A549 (cell line): ENCODE measurements at regions not wholly inside any gene's neighbourhood (a gene's known extent, or its start where the extent isn't known, plus 50 kb on each side); places are given as distances from the start of the nearest gene placed in this dataset.

Experiments used
- CBX2 ChIP-seq: fragments of 200-600 bp; sonication (generic); IDR thresholded peaks from 2 replicates; pipeline ENCODE4 v1.6.1; 2016; ENCODE audit warnings: low read depth, mild to moderate bottlenecking, borderline replicate concordance
- CHD4 ChIP-seq: fragments of 200-600 bp; sonication (generic); IDR thresholded peaks from 2 replicates; pipeline ENCODE4 v1.6.1; 2016; ENCODE audit warnings: antibody characterized with exemption, mild to moderate bottlenecking, borderline replicate concordance
- RCOR1 ChIP-seq: fragments of 150-350 bp; IDR thresholded peaks from 2 replicates; pipeline ENCODE4 v1.6.1; 2014; ENCODE audit warnings: antibody characterized with exemption, low read length, low read depth

GRCh38 chr4:142977182-142977581 is 131.1 kb upstream of the INPP4B start:
- TF ChIP-seq CHD4 (no peak), CBX2 (no peak), RCOR1 (no peak)
